HEK293 (cell line): ENCODE measurements at regions not wholly inside any gene's neighbourhood (a gene's known extent, or its start where the extent isn't known, plus 50 kb on each side); places are given as distances from the start of the nearest gene placed in this dataset.

Experiments
- CTCF ChIA-PET: fragments of 350-600 bp; formaldehyde crosslinking; extraction: SDS; loops from one replicate; lab custom pipeline; 2021; ENCODE audit warnings: antibody characterized with exemption; lab: Yijun Ruan, JAX
- POLR2A ChIA-PET: fragments of 300-600 bp; formaldehyde crosslinking; extraction: SDS; loops from one replicate; lab custom pipeline; 2020; ENCODE audit warnings: antibody characterized with exemption, inconsistent platforms; lab: Yijun Ruan, JAX
- H3K27ac ChIP-seq: fragments of 200-500 bp; sonication (Bioruptor generic); 2 replicates; pipeline ENCODE4 v1.5.1; 2014; ENCODE audit warnings: low read depth, low read length, control low read depth, inconsistent platforms; ENCODE audit errors: extremely low read depth
- H3K36me3 ChIP-seq, 2 experiments: fragments of 200-500 bp in 1 of 2; sonication (Bioruptor generic) in 1 of 2; 1 replicate in 1 of 2; 2 replicates in 1 of 2; pipeline ENCODE4 v1.5.1; 2014 to 2017; ENCODE audit warnings: inconsistent platforms in 2 of 2, low read length in 2 of 2; ENCODE audit not compliant: control insufficient read depth in 2 of 2, insufficient read depth in 1 of 2
- H3K4me1 ChIP-seq: fragments of 200-500 bp; sonication (Bioruptor generic); 2 replicates; pipeline ENCODE4 v1.5.1; 2014; ENCODE audit warnings: mild to moderate bottlenecking, low read length, inconsistent platforms; ENCODE audit not compliant: control insufficient read depth, insufficient read depth
- H3K4me3 ChIP-seq: 2 replicates; pipeline ENCODE4 v1.5.1; 2011; ENCODE audit warnings: low read depth, mild to moderate bottlenecking, control low read depth, low read length, moderate library complexity
- H3K9me3 ChIP-seq: fragments of 200-500 bp; sonication (Bioruptor generic); 2 replicates; pipeline ENCODE4 v1.5.1; 2014; ENCODE audit warnings: low read depth, low read length, inconsistent platforms; ENCODE audit not compliant: control insufficient read depth, insufficient read depth
- BCL6B ChIP-seq: fragments of 450-650 bp; formaldehyde crosslinking; IDR thresholded peaks from 2 replicates; pipeline ENCODE4 v1.5.1; 2017; ENCODE audit warnings: missing biosample characterization, missing genetic modification characterization
- CTCF ChIP-seq: fragments of 450-650 bp; formaldehyde crosslinking; IDR thresholded peaks from 2 replicates; pipeline ENCODE4 v1.5.1; 2016; ENCODE audit warnings: missing biosample characterization, missing genetic modification characterization
- KLF10 ChIP-seq: fragments of 450-650 bp; IDR thresholded peaks from 2 replicates; pipeline ENCODE4 v1.5.1; 2018; ENCODE audit warnings: missing biosample characterization, mild to moderate bottlenecking, missing genetic modification characterization
- MYNN ChIP-seq: fragments of 450-650 bp; formaldehyde crosslinking; IDR thresholded peaks from 2 replicates; pipeline ENCODE4 v1.5.1; 2016; ENCODE audit warnings: missing biosample characterization, missing genetic modification characterization, borderline replicate concordance
- REPIN1 ChIP-seq: fragments of 450-650 bp; formaldehyde crosslinking; IDR thresholded peaks from 2 replicates; pipeline ENCODE4 v1.5.1; 2017; ENCODE audit warnings: missing biosample characterization, missing genetic modification characterization, low read depth
- SP3 ChIP-seq: fragments of 450-650 bp; formaldehyde crosslinking; IDR thresholded peaks from 2 replicates; pipeline ENCODE4 v1.5.1; 2016; ENCODE audit warnings: missing biosample characterization, missing genetic modification characterization
- ZBTB1 ChIP-seq: fragments of 450-650 bp; formaldehyde crosslinking; IDR thresholded peaks from 2 replicates; pipeline ENCODE4 v1.5.1; 2016; ENCODE audit warnings: missing biosample characterization, missing genetic modification characterization
- ZBTB10 ChIP-seq: fragments of 450-650 bp; formaldehyde crosslinking; IDR thresholded peaks from 2 replicates; pipeline ENCODE4 v1.5.1; 2016; ENCODE audit warnings: missing biosample characterization, missing genetic modification characterization
- ZBTB48 ChIP-seq: fragments of 450-650 bp; formaldehyde crosslinking; IDR thresholded peaks from 2 replicates; pipeline ENCODE4 v1.5.1; 2016; ENCODE audit warnings: missing biosample characterization, missing genetic modification characterization
- ZFP41 ChIP-seq: fragments of 450-650 bp; formaldehyde crosslinking; IDR thresholded peaks from 2 replicates; pipeline ENCODE4 v1.5.1; 2016; ENCODE audit warnings: missing biosample characterization, missing genetic modification characterization, borderline replicate concordance
- ZNF133 ChIP-seq: fragments of 450-650 bp; formaldehyde crosslinking; IDR thresholded peaks from 2 replicates; pipeline ENCODE4 v1.5.1; 2016; ENCODE audit warnings: missing biosample characterization, missing genetic modification characterization
- ZNF155 ChIP-seq: fragments of 450-650 bp; formaldehyde crosslinking; IDR thresholded peaks from 2 replicates; pipeline ENCODE4 v1.5.1; 2016; ENCODE audit warnings: missing biosample characterization, missing genetic modification characterization
- ZNF16 ChIP-seq: fragments of 450-650 bp; formaldehyde crosslinking; IDR thresholded peaks from 2 replicates; pipeline ENCODE4 v1.5.1; 2016; ENCODE audit warnings: low read depth, missing biosample characterization, missing genetic modification characterization
- ZNF19 ChIP-seq: fragments of 450-650 bp; formaldehyde crosslinking; IDR thresholded peaks from 2 replicates; pipeline ENCODE4; 2016; ENCODE audit warnings: missing biosample characterization, missing genetic modification characterization, low read depth
- ZNF24 ChIP-seq: fragments of 450-650 bp; formaldehyde crosslinking; IDR thresholded peaks from 2 replicates; pipeline ENCODE4 v1.5.1; 2016; ENCODE audit warnings: missing biosample characterization, missing genetic modification characterization
- ZNF248 ChIP-seq: fragments of 450-650 bp; formaldehyde crosslinking; IDR thresholded peaks from 2 replicates; pipeline ENCODE4 v1.5.1; 2017; ENCODE audit warnings: missing biosample characterization, missing genetic modification characterization
- ZNF266 ChIP-seq: fragments of 450-650 bp; formaldehyde crosslinking; IDR thresholded peaks from 2 replicates; pipeline ENCODE4 v1.5.1; 2016; ENCODE audit warnings: missing biosample characterization, missing genetic modification characterization, low read depth
- ZNF366 ChIP-seq: fragments of 450-650 bp; formaldehyde crosslinking; conservative IDR thresholded peaks from 2 replicates; pipeline ENCODE4 v1.5.1; 2016; ENCODE audit warnings: missing biosample characterization, missing genetic modification characterization
- ZNF629 ChIP-seq: fragments of 450-650 bp; formaldehyde crosslinking; IDR thresholded peaks from 2 replicates; pipeline ENCODE4 v1.5.1; 2017; ENCODE audit warnings: missing biosample characterization, missing genetic modification characterization
- ZNF645 ChIP-seq: fragments of 450-650 bp; formaldehyde crosslinking; IDR thresholded peaks from 2 replicates; pipeline ENCODE4; 2016; ENCODE audit warnings: missing biosample characterization, missing genetic modification characterization
- ZNF692 ChIP-seq: fragments of 450-650 bp; formaldehyde crosslinking; IDR thresholded peaks from 2 replicates; pipeline ENCODE4 v1.5.1; 2016; ENCODE audit warnings: missing biosample characterization, missing genetic modification characterization
- ZSCAN23 ChIP-seq: fragments of 450-650 bp; formaldehyde crosslinking; IDR thresholded peaks from 2 replicates; pipeline ENCODE4 v1.5.1; 2016; ENCODE audit warnings: missing biosample characterization, missing genetic modification characterization

GRCh38 chr21:27825035-27825434, 858.1 kb upstream of the ADAMTS5 start:
- Histone ChIP-seq H3K4me1 (no peaks in the 10 kb centered on the region), H3K36me3 (no peaks in the 10 kb centered on the region), H3K9me3 (no peaks in the 10 kb centered on the region), H3K27ac (no peak overlapping the region), H3K4me3 (no peak overlapping the region)
- POLR2A ChIA-PET: no interaction called here
- CTCF ChIA-PET: no interaction called here
- no peak for TF ChIP-seq ZNF19 (tag by site-specific recombination)
- TF ChIP-seq REPIN1 (tag by site-specific recombination): no peak
- TF ChIP-seq ZSCAN23: no peak
- TF ChIP-seq ZBTB1 (tag by site-specific recombination): no peak
- TF ChIP-seq ZNF366: no peak

GRCh38 chr21:27823652-27824201, 856.8 kb upstream of the ADAMTS5 start:
- H3K9me3 ChIP-seq: no peaks in the 10 kb centered on the region
- TF ChIP-seq ZNF692 (tag by site-specific recombination) (no peak), ZNF24 (tag by site-specific recombination) (no peak), MYNN (no peak), ZFP41 (tag by site-specific recombination) (no peak), ZNF645 (tag by site-specific recombination) (no peak), CTCF (no peak), ZNF629 (tag by site-specific recombination) (no peak)
- TF ChIP-seq, all 188 proteins: peak for 0
- Histone ChIP-seq H3K4me3 (no peak overlapping the region), H3K27ac (no peak overlapping the region), H3K36me3 (no peaks in the 10 kb centered on the region), H3K4me1 (no peaks in the 10 kb centered on the region)
- POLR2A ChIA-PET: no interaction called here
- CTCF ChIA-PET: no interaction called here

GRCh38 chr21:27820342-27820741, 853.5 kb upstream of the ADAMTS5 start:
- TF ChIP-seq ZNF16 (no peak), ZNF248 (tag by site-specific recombination) (no peak)
- ChIA-PET CTCF (no interaction called here), POLR2A (no interaction called here)
- Histone ChIP-seq H3K4me1 (no peaks in the 10 kb centered on the region), H3K4me3 (no peak overlapping the region), H3K9me3 (no peaks in the 10 kb centered on the region), H3K27ac (no peak overlapping the region), H3K36me3 (no peaks in the 10 kb centered on the region)

- H3K4me3 ChIP-seq: no peak overlapping the region
- POLR2A ChIA-PET: no interaction called here
- H3K36me3 ChIP-seq: no peaks in the 10 kb centered on the region
- CTCF ChIA-PET: no interaction called here
- no peak overlapping the region for H3K27ac ChIP-seq
- no peaks in the 10 kb centered on the region for H3K9me3 ChIP-seq
- H3K4me1 ChIP-seq: no peaks in the 10 kb centered on the region
- no peak for TF ChIP-seq ZNF133 (tag by site-specific recombination)
- TF ChIP-seq ZNF155 (tag by site-specific recombination): no peak
- TF ChIP-seq ZBTB48 (tag by site-specific recombination): no peak
- TF ChIP-seq KLF10 (tag by site-specific recombination): no peak
- no peak for TF ChIP-seq ZNF266 (tag by site-specific recombination)
- TF ChIP-seq SP3: no peak
- no peak for TF ChIP-seq BCL6B (tag by site-specific recombination)
- no peak for TF ChIP-seq MYNN
- no peak for TF ChIP-seq ZBTB10 (tag by site-specific recombination)
Observed at GRCh38 chr21:27819299-27819698, 852.4 kb upstream of the ADAMTS5 start.
